SKM-1 treated with dmso at 0.1 percent for 144 hours (cell line): ENCODE measurements at regions not wholly inside any gene's neighbourhood (a gene's known extent, or its start where the extent isn't known, plus 50 kb on each side); places are given as distances from the start of the nearest gene placed in this dataset.
"Not testable (repeated sequence)": the region's sequence is repeated elsewhere in the genome, so short reads cannot be mapped to it uniquely, and the experiment has no call there.

Experiments
- DNase-seq: peaks from one replicate; lab custom pipeline; 2025; ENCODE audit not compliant: unreplicated experiment; lab: John Stamatoyannopoulos, UW

DNA sequence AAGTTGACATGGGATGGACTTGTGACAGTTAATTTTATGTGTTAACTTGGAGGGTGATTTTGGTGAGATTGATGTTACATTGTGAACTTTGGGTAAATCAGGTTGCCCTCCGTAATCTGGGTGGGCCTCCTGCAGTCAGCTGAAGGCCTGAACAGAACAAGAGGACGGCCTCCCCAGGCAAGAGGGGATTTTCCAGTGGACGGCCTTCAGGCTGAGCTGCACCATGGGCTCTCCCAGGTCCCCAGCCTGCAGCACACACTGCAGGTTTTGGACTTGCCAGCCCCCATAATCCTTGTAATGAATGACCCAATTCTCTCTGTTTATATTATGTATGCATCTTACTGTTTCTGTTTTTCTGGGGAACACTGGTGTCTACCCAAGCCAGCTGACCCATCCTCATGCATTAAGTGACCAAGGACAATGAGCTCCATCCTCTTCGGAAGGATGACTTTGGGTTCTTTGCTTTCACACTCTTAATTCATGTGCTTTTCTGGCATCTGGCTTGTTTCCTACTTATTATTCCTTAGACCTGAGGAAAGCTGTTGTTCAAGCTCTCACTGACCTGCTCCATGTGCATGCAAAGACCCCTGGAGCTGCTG lies 64.2 kb downstream of the DACT2 start:
- DNase-seq = no peak

DNA sequence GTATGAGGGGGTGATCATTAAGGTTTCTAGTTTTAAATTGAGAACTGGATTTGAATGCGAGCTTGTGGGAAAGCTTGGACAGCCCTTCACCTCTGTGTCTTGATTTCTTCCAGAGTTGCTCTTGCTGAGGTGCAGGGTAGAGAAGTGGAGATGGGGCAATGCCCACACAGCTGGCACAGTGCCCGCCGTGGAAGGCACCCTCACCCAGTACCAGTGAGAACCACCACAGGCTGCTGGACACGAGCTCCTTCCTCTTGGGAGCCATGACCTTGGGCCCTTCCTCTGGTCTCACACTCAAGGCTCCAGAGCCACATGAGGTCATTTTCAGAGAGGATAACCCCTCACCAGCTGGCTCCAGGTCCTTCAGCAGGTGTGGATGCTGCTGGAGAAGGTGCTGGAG lies 67.3 kb downstream of the DACT2 start:
- DNase-seq = no peak

DNA sequence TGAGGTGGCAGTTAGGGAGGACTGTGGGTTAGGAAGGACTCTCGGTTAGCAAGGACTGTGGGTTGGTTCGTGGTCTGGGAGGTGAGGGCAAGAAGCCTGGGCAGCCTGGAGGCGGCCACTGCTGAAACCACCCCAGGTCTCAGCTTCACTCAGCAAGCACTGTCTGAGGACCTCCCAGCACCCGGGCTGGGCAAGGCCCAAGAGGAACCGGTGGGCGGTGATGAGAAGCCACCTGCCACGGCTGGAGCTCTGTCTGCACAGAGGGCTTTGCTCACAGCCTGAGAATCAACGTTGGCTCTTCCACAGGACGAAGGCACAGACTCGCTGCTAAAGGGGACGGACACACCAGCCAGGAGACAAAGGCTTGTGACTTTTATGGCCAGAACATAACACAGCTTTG lies 69.3 kb downstream of the DACT2 start:
- DNase-seq = no peak

GRCh38 chr6:168249746-168250145 lies 69.8 kb downstream of the DACT2 start:
- no peak for DNase-seq

- no peak for DNase-seq
Measured at GRCh38 chr6:168248148-168248620, 71.4 kb downstream of the DACT2 start.

DNA sequence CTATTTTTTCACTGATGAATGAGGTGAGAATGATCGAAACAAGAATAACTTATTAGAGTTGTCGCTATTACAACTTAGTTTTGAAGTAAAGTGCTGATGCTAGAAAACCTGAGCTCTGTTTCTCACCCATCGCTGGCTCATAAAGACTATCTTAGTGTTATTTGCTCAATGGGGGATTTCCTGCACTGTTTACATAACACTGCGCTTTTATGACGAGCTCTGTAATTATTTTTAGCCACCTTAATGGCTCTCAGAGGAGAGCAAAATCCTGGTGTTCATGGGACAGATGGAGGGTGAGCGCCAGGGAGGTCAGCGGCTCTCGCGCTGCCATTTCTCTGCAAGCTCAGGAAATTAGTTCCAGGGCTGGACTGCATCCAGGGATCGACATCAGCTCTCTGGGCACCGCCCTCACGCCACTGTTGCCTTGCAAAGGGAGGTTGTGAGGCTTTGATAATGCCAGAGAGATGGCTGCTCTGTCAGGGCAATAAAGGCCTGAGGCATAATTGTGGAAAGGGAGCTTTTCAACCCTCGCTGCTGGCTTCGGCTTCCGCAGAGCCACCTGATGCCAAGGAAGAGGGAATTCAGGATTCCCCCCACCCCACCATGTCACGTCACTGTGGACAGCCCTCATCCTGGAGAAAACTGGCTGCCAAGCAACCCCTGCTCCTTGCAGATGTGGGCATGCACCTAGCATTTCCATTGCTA lies 72.0 kb downstream of the DACT2 start:
- DNase-seq = no peak

- no peak for DNase-seq
Measured at GRCh38 chr6:168244961-168245551, 74.5 kb downstream of the DACT2 start.

DNA sequence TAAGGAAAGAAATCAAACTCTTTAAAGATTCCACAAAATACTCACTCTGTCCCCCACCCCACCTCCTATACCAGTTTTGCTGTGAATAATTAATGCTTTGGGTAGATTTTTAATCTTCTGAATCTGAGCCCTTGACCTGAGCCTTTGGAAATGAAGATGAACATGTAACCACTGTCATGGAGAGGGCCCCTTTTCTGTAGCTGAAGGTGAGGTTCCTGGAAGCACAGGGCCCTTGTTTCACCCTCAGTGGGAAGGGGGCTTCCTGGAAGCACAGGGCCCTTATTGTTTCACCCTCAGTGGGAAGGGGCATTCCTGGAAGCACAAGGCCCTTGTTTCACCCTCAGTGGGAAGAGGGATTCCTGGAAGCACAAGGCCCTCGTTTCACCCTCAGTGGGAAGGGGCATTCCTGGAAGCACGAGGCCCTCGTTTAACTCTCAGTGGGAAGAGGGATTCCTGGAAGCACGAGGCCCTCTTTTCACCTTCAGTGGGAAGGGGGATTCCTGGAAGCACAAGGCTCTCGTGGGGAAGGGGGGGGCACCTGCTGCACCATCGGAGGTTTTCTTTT lies 75.7 kb downstream of the DACT2 start:
- no peak for DNase-seq

DNA sequence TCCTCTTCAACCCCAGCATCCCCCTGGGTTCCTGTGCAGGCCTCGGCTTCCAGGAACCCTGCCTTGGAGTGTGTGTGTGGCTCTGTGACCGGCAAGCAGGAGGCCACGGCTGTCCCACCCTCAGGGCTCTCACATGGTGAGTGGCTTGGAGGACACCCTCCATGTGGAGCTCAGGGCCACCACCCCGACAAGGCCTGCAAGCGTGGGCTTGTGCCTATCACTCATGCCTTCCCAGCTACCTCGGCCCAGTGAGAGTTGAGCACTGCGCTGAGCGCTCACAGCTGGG lies 76.7 kb downstream of the DACT2 start:
- DNase-seq = no peak

GRCh38 chr6:168242111-168242939 lies 77.3 kb downstream of the DACT2 start:
- no peak for DNase-seq

DNA sequence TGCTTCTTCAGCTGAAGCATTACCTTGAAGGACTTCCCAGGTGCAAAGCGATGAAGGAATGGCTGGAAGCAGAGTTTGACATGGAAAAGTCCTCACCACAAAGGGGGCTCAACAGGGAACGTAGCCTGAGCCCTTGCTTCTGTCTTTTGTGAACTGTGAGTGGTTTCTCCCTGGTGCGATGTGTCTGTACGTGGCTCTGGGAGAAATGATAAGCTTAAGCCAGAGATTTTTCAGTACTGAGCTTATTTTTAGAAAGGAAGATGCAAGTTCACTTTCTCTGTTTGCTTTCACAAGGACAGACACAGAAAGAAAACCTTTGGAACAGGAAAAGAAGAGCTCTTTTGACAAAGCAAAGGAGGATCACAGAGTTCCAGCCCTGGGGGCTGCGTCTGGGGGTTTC lies 79.4 kb downstream of the DACT2 start:
- no peak for DNase-seq

DNA sequence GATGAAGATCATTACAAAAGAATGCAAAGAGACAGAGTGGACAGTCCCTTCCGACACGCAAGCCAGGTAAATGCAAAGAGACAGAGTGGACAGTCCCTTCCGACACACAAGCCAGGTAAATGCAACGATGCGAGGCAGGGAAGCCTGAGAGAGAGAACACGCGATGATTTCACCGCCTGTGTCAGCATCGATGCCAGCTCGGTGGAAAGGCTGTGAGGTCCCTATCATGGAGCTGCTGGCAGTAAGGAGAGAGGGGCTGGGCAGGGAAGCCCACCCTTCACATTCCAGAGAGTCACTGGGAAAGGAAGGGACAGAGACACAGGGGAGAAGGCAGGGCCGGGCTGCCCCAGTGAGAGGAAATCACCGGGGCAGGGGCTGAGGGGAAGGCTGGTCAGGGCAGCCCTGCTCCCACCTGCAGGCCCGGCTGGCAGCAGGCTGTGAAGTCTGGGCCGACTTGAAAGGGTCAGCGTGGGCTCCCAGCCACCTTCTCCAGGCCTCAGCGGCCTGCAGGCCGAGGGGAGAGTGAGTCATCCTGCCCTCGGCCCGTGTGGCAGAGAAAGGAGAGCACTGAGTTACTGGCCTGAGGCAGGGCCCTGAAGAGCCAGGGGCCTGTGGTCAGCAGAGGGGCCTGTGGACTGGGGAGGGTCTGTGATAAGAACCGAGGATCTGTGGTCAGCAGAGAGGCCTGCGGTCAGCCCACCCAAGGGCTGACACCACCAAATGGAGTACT lies 80.4 kb downstream of the DACT2 start:
- DNase-seq = no peak

DNA sequence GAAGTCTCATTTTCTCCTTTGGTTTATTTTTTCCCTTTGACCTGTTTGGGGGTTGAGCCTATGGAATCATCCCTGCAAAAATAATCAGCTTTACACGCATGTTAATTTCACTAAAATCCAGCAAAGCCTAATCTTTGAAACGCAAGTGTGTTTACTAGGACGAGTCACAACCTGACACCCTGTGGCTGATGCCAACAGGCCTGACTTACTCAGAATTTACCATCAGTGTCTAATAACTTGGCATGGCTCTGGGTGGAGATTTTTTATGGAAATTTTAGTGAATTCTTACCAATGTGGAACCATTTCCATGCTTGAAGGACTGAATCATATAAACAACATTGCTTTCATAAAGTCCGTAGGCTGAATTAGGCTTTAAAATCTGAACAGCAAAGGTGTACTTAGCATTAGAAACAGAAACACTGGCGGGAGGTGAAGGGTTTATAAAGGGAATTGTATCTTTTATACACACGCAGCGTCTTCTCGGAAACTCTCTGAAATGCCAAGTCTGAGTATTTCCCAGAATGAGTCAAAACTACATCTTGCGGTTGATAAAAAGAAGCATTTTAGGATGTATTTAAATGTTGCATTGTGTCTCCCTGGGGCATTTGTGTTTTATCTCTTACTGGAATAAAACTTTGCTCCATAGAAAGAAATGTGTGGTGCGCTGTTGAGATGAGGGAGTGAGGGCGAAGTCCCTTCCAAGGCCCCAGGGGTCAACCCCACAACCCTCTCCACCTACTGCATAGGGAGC lies 81.2 kb downstream of the DACT2 start:
- DNase-seq = no peak

DNA sequence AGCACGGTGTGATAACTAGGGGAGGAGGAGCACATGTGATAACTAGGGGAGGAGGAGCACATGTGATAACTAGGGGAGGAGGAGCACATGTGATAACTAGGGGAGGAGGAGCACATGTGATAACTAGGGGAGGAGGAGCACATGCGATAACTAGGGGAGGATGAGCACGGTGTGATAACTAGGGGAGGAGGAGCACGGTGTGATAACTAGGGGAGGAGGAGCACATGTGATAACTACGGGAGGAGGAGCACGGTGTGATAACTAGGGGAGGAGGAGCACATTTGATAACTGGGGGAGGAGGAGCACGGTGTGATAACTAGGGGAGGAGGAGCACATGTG lies 85.7 kb downstream of the DACT2 start:
- DNase-seq = not testable (repeated sequence)

DNA sequence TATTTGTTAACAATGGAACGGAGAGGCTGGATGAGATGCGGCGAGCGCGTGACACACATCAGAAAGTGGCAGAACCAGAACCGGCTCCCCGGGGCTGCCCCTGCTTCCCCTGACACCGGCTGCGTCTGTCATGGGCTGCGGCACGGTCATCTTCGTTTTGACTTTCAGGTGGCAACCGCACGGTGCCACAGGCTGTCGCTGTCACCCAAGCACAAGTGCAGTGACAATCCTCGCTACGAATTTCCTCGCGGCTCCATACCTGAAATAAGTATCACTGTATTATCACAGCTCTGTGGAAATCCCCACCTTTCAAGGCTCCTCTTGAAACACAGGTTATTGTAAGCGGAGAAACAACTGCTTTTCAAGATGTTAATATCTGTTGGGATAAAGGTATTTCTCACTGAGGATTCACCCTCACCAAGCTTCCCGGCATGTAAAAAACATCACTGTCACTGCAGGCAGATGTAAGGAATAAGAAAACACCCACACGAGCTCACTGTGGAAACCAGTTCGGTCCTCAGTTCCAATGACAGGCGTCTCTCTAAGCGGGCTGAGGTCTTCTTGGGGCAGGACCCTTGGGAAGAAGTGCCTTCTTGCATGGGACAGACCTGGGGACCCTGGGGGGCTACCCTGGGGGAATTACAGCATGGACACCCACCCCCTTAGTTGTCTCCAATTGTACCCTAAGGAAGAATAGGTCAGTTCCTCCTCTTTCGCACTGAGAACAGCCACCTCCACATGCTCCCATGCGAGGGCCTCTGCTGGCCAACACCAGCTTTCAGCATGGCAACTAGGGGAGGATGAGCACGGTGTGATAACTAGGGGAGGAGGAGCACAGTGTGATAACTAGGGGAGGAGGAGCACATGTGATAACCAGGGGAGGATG lies 86.3 kb downstream of the DACT2 start:
- DNase-seq = no peak

DNA sequence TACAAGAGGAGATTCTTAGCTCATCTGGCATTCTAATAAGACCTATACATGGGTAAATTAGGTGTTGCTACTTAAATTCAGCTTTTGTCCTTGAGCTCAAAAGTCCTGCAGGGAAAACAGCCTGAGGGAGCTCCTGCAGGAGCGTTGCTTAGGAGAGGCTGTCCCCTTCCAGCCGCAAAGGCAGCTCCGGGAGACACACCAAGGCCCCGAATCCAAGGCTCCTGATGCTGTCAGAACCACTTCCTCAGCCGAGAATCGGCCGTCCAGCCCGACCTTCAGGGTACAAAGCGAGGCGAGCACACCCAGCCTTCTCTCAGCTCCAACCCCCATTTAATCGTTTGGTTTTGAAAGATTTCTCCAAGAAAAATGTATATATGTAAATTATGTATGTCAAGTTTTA lies 87.0 kb downstream of the DACT2 start:
- DNase-seq = no peak

- DNase-seq = no peak
Measured at GRCh38 chr6:168232062-168232461, 87.5 kb downstream of the DACT2 start.

- no peak for DNase-seq
Measured at GRCh38 chr6:168231393-168231957, 88.1 kb downstream of the DACT2 start.

- no peak for DNase-seq
Measured at GRCh38 chr6:168229368-168229752, 90.2 kb downstream of the DACT2 start.
